HCT116 (cell line): ENCODE measurements at regions not wholly inside any gene's neighbourhood (a gene's known extent, or its start where the extent isn't known, plus 50 kb on each side); places are given as distances from the start of the nearest gene placed in this dataset.

Experiments used
- CTCF ChIP-seq, 3 experiments: fragments of 200-600 bp in 1 of 3; sonication (generic) in 1 of 3; IDR thresholded peaks in 2 of 3; conservative IDR thresholded peaks in 1 of 3; 2 replicates each; pipeline ENCODE4 v1.5.1; 2012 to 2017; ENCODE audit warnings: low read depth in 2 of 3, low read length in 2 of 3, antibody characterized with exemption in 1 of 3, borderline replicate concordance in 1 of 3, control low read depth in 1 of 3, mild to moderate bottlenecking in 1 of 3, mixed read lengths in 1 of 3, mixed run types in 1 of 3, moderate library complexity in 1 of 3; ENCODE audit not compliant: insufficient read depth in 1 of 3
- EGR1 ChIP-seq: IDR thresholded peaks from 2 replicates; pipeline ENCODE4 v1.6.1; 2012; ENCODE audit warnings: low read depth
- EZH2 ChIP-seq: fragments of 200-600 bp; sonication (generic); IDR thresholded peaks from 2 replicates; pipeline ENCODE4 v1.6.1; 2017; ENCODE audit warnings: antibody characterized with exemption, mixed run types
- JUND ChIP-seq: IDR thresholded peaks from 2 replicates; pipeline ENCODE4 v1.6.1; 2012
- MAX ChIP-seq: IDR thresholded peaks from 2 replicates; pipeline ENCODE4 v1.6.1; 2012
- POLR2A ChIP-seq: IDR thresholded peaks from 2 replicates; pipeline ENCODE4 v1.7.0; 2011; ENCODE audit warnings: borderline replicate concordance; ENCODE audit not compliant: insufficient read depth, insufficient read length; ENCODE audit errors: extremely low read depth
- SP1 ChIP-seq: IDR thresholded peaks from 2 replicates; pipeline ENCODE4 v1.6.1; 2012; ENCODE audit warnings: low read depth
- TCF7L2 ChIP-seq: IDR thresholded peaks from 2 replicates; pipeline ENCODE4 v1.7.0; 2011; ENCODE audit warnings: borderline replicate concordance, inconsistent platforms; ENCODE audit not compliant: insufficient read depth, insufficient read length; ENCODE audit errors: extremely low read depth
- YY1 ChIP-seq: IDR thresholded peaks from 2 replicates; pipeline ENCODE4 v1.6.1; 2011; ENCODE audit warnings: low read length, low read depth, moderate library complexity, mild to moderate bottlenecking; ENCODE audit not compliant: insufficient replicate concordance; ENCODE audit errors: extremely low read depth
- ZBTB33 ChIP-seq: IDR thresholded peaks from 2 replicates; pipeline ENCODE4 v1.6.1; 2011; ENCODE audit warnings: mild to moderate bottlenecking, low read length, moderate library complexity; ENCODE audit not compliant: insufficient replicate concordance; ENCODE audit errors: extremely low read depth
- ZFX ChIP-seq: fragments of 450-650 bp; IDR thresholded peaks from 2 replicates; pipeline ENCODE4 v1.6.1; 2017
- TF ChIP-seq, protein P1 (sequence below): IDR thresholded peaks from 2 replicates; pipeline ENCODE4 v1.6.1; 2012

DNA sequence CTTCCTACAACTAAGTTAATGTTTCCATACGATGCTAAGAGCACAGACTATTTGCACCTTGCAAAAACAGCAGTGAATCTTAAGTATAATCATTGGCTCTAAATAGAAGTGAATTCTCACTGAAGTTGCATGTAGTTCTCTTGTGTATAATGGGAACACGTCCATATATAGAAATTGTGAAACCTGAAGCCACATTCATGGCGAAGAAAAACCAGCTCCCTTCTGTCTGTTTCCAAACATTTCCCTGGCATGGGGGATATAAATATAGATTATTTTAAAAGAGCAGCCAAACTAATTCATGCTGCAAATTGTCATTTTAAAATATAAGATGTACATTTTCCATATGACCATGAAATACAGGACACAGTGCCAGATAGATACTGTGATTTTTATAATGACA is 71.1 kb downstream of the TRAM1L1 start:
- TF ChIP-seq ZBTB33 (no peak), CTCF (IDR thresholded peaks at IDR 0.05 in 2 of 3, conservative IDR thresholded peaks at IDR 0.05 in 1 of 3; ENCODE audit: borderline replicate concordance in 1 of 3, insufficient read depth in 1 of 3, low read depth in 2 of 3, low read length in 2 of 3) (no peak), EZH2 (no peak), MAX (no peak), SP1 (no peak), POLR2A (no peak), TCF7L2 (no peak), YY1 (no peak), ZFX (no peak), JUND (no peak), EGR1 (no peak)
- TF ChIP-seq, protein P1, sequence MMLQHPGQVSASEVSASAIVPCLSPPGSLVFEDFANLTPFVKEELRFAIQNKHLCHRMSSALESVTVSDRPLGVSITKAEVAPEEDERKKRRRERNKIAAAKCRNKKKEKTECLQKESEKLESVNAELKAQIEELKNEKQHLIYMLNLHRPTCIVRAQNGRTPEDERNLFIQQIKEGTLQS, result no peak
